H1 (cell line): ENCODE measurements at regions not wholly inside any gene's neighbourhood (a gene's known extent, or its start where the extent isn't known, plus 50 kb on each side); places are given as distances from the start of the nearest gene placed in this dataset.

Experiments used
- CTCF ChIA-PET: fragments of 300-600 bp; sonication (Branson Sonifier 250); formaldehyde crosslinking; loops from one replicate; lab custom pipeline; 2021; ENCODE audit not compliant: partially characterized antibody; lab: Charles Lee
- POLR2A ChIA-PET: fragments of 300-600 bp; sonication (Branson Sonifier 250); formaldehyde crosslinking; loops from one replicate; lab custom pipeline; 2021; ENCODE audit warnings: inconsistent platforms; ENCODE audit not compliant: partially characterized antibody; lab: Charles Lee
- DNase-seq, 2 experiments: peaks; one replicate each; pipeline versions ENCODE4 v3.0.0 to v3.0.0-alpha.2; 2010 to 2022; ENCODE audit warnings: low spot score in 2 of 2, low read depth in 1 of 2, mixed read lengths in 1 of 2
- FAIRE-seq: peaks from 2 replicates; lab custom pipeline; 2011; peaks lifted over from hg19 to GRCh38; lab: Jason Lieb, UNC
- H2AFZ ChIP-seq: 2 replicates; pipeline ENCODE4 v1.8.1; 2012; ENCODE audit warnings: low read length, inconsistent platforms
- H2AK5ac ChIP-seq: 2 replicates; pipeline ENCODE4 v1.6.1; 2013; ENCODE audit warnings: low read depth, low read length
- H2BK120ac ChIP-seq: replicated peaks from 2 replicates; pipeline ENCODE3; 2013; ENCODE audit warnings: low read depth, low read length, inconsistent platforms
- H2BK12ac ChIP-seq: 2 replicates; pipeline ENCODE4 v1.6.1; 2013; ENCODE audit warnings: low read depth, low read length
- H2BK15ac ChIP-seq: 2 replicates; pipeline ENCODE4 v1.6.1; 2013; ENCODE audit warnings: low read length
- H2BK20ac ChIP-seq: 2 replicates; pipeline ENCODE4 v1.6.1; 2013; ENCODE audit warnings: low read length
- H2BK5ac ChIP-seq: 2 replicates; pipeline ENCODE4 v1.6.1; 2013; ENCODE audit warnings: low read depth, low read length
- H3K14ac ChIP-seq: 2 replicates; pipeline ENCODE4 v1.6.1; 2013; ENCODE audit warnings: inconsistent platforms; ENCODE audit not compliant: insufficient read length
- H3K18ac ChIP-seq: 2 replicates; pipeline ENCODE4 v1.6.1; 2013; ENCODE audit warnings: low read length; ENCODE audit errors: extremely low read depth
- H3K23ac ChIP-seq: 2 replicates; pipeline ENCODE4 v1.6.1; 2013; ENCODE audit warnings: inconsistent platforms; ENCODE audit not compliant: insufficient read length
- H3K23me2 ChIP-seq: 2 replicates; pipeline ENCODE4 v1.6.1; 2013; ENCODE audit warnings: low read depth, low read length
- H3K27ac ChIP-seq: 2 replicates; pipeline ENCODE4 v1.6.1; 2011; ENCODE audit warnings: low read depth, low read length, inconsistent platforms
- H3K27me3 ChIP-seq, 4 experiments: replicated peaks in 1 of 4; 1 replicate in 1 of 4; 2 replicates in 3 of 4; pipeline versions ENCODE4 v1.6.1 to v1.8.1; 2011 to 2013; ENCODE audit warnings: low read length in 3 of 4, mild to moderate bottlenecking in 3 of 4, inconsistent platforms in 2 of 4, mixed read lengths in 2 of 4, moderate library complexity in 1 of 4; ENCODE audit not compliant: control insufficient read depth in 3 of 4, insufficient read depth in 3 of 4; ENCODE audit errors: extremely low read depth in 1 of 4
- H3K36me3 ChIP-seq, 4 experiments: 2 replicates each; pipeline versions ENCODE4 v1.6.1 to v1.8.1; 2011 to 2013; ENCODE audit warnings: mild to moderate bottlenecking in 4 of 4, low read length in 3 of 4, moderate library complexity in 2 of 4, control low read depth in 1 of 4, inconsistent platforms in 1 of 4; ENCODE audit not compliant: insufficient read depth in 4 of 4, control insufficient read depth in 2 of 4
- H3K4ac ChIP-seq: replicated peaks from 2 replicates; pipeline ENCODE3; 2013; ENCODE audit warnings: low read length, low read depth, mixed read lengths, inconsistent platforms; ENCODE audit not compliant: insufficient read length
- H3K4me1 ChIP-seq, 4 experiments: replicated peaks in 1 of 4; 1 replicate in 1 of 4; 2 replicates in 3 of 4; pipeline versions ENCODE4 v1.6.1 to v1.8.1; 2011 to 2013; ENCODE audit warnings: low read length in 3 of 4, inconsistent platforms in 2 of 4, mixed read lengths in 1 of 4; ENCODE audit not compliant: insufficient read depth in 4 of 4, control insufficient read depth in 3 of 4
- H3K4me2 ChIP-seq, 2 experiments: 2 replicates each; pipeline versions ENCODE4 v1.6.1 to v1.8.1; 2011 to 2013; ENCODE audit warnings: low read depth in 2 of 2, low read length in 2 of 2, control low read depth in 1 of 2, inconsistent platforms in 1 of 2, mild to moderate bottlenecking in 1 of 2; ENCODE audit not compliant: insufficient read depth in 1 of 2
- H3K4me3 ChIP-seq, 4 experiments: fragments of 200-600, 300-600 bp in 1 of 4; sonication (generic), shearing (Covaris generic), sonication (Bioruptor Twin) in 1 of 4; 2 replicates each; pipeline versions ENCODE4 v1.5.1 to v1.8.1; 2011 to 2016; ENCODE audit warnings: low read length in 4 of 4, low read depth in 3 of 4, control low read depth in 2 of 4, inconsistent platforms in 2 of 4, mild to moderate bottlenecking in 2 of 4, mixed read lengths in 1 of 4, moderate library complexity in 1 of 4; ENCODE audit not compliant: insufficient read depth in 2 of 4; ENCODE audit errors: extremely low read depth in 1 of 4
- H3K56ac ChIP-seq: replicated peaks from 2 replicates; pipeline ENCODE3; 2013; ENCODE audit warnings: low read depth, mild to moderate bottlenecking, mixed read lengths, low read length, inconsistent platforms; ENCODE audit not compliant: insufficient read length
- H3K79me1 ChIP-seq: 2 replicates; pipeline ENCODE4 v1.6.1; 2013; ENCODE audit warnings: low read depth, low read length, control low read depth
- H3K79me2 ChIP-seq, 2 experiments: 2 replicates each; pipeline versions ENCODE4 v1.6.1 to v1.8.1; 2012 to 2013; ENCODE audit warnings: low read length in 2 of 2, mild to moderate bottlenecking in 2 of 2, inconsistent platforms in 1 of 2; ENCODE audit not compliant: insufficient read depth in 2 of 2, control insufficient read depth in 1 of 2
- H3K9ac ChIP-seq, 4 experiments: replicated peaks in 1 of 4; 1 replicate in 1 of 4; 2 replicates in 3 of 4; pipeline versions ENCODE4 v1.6.1 to v1.8.1; 2011 to 2013; ENCODE audit warnings: low read depth in 3 of 4, low read length in 3 of 4, control low read depth in 2 of 4, mild to moderate bottlenecking in 2 of 4, moderate library complexity in 2 of 4, inconsistent platforms in 1 of 4; ENCODE audit errors: extremely low read depth in 1 of 4
- H3K9me3 ChIP-seq, 2 experiments: 2 replicates each; pipeline versions ENCODE4 v1.6.1 to v1.8.1; 2012 to 2013; ENCODE audit warnings: mild to moderate bottlenecking in 2 of 2, moderate library complexity in 2 of 2, control low read depth in 1 of 2, inconsistent platforms in 1 of 2, low read depth in 1 of 2, low read length in 1 of 2, mixed read lengths in 1 of 2; ENCODE audit not compliant: insufficient read depth in 2 of 2
- H4K20me1 ChIP-seq, 2 experiments: replicated peaks in 1 of 2; 2 replicates each; pipeline versions ENCODE3 to v1.8.1; 2011 to 2013; ENCODE audit warnings: inconsistent platforms in 2 of 2, low read length in 2 of 2, mild to moderate bottlenecking in 1 of 2; ENCODE audit not compliant: insufficient read depth in 2 of 2, control insufficient read depth in 1 of 2
- H4K5ac ChIP-seq: 2 replicates; pipeline ENCODE4 v1.6.1; 2013; ENCODE audit warnings: low read length, low read depth, mixed read lengths, inconsistent platforms; ENCODE audit not compliant: insufficient read length
- H4K8ac ChIP-seq: 2 replicates; pipeline ENCODE4 v1.8.0; 2013; ENCODE audit warnings: mild to moderate bottlenecking, moderate library complexity, low read length, inconsistent platforms; ENCODE audit not compliant: insufficient read depth; ENCODE audit errors: extremely low read depth
- H4K91ac ChIP-seq: replicated peaks from 2 replicates; pipeline ENCODE3; 2013; ENCODE audit warnings: low read length, mixed read lengths, inconsistent platforms; ENCODE audit not compliant: insufficient read length
- ASH2L ChIP-seq: fragments of 200-600, 300-600 bp; sonication (generic); IDR thresholded peaks from one replicate; pipeline ENCODE4 v1.7.1; 2017; ENCODE audit warnings: low read length
- RAD21 ChIP-seq, 2 experiments: IDR thresholded peaks in 1 of 2; conservative IDR thresholded peaks in 1 of 2; 2 replicates each; pipeline ENCODE4 v1.6.1; 2011; ENCODE audit warnings: low read depth in 2 of 2, low read length in 2 of 2, improper control_type of control experiment in 1 of 2, inconsistent platforms in 1 of 2, mild to moderate bottlenecking in 1 of 2, moderate library complexity in 1 of 2
- WGBS, 2 experiments: shearing (Covaris generic) in 1 of 2; methylation state at CpG; one replicate each; pipeline versions ENCODE4 v1.1.6 to v1.1.7; 2013 to 2015; ENCODE audit warnings: low lambda C conversion rate in 2 of 2, mixed read lengths in 2 of 2, inconsistent platforms in 1 of 2, low coverage in 1 of 2, missing lambda C conversion rate in 1 of 2; ENCODE audit not compliant: insufficient replicate concordance in 2 of 2, insufficient coverage in 1 of 2, insufficient read length in 1 of 2; ENCODE audit errors: extremely low coverage in 1 of 2, missing lambda C conversion rate in 1 of 2; 5-methylcytosine and 5-hydroxymethylcytosine counted together

DNA sequence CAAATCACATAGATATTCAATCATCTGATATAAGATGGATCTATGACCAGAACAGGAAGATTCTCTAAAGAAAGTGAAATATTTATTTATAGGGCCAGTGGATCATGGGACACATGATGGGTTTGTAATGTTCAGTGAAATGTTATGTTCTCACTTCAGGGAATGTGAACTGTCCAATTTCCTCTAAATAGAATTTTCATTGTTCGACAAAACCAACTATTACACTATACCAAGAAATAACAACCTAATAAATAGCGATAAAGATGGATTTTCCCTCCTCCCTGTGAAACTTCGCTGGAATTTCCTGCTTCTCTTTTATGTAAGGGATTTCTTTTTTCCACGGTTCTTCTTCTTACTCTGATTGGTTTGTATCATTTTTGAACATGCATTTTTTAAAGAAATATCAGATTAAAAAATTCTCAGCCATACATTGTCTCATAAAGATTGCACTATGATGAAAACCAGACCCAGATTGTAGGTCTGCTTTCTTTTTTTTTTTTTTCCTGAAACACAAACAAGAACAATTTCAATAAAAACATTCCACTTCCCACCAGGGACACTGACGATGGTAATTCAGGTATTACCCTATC, 139.8 kb upstream of the ZEB1 start:
- Histone ChIP-seq H2BK20ac (no peak overlapping the region), H4K8ac (no peak overlapping the region), H3K4me3 (no peak overlapping the region), H3K79me2 (no peaks in the 10 kb centered on the region), H3K14ac (no peak overlapping the region), H2BK120ac (no peak overlapping the region), H2BK15ac (no peak overlapping the region), H3K4ac (no peak overlapping the region), H3K23ac (no peak overlapping the region), H2BK12ac (no peak overlapping the region), H3K4me1 (no peaks in the 10 kb centered on the region), H2AK5ac (no peak overlapping the region), H3K79me1 (no peaks in the 10 kb centered on the region), H2BK5ac (no peak overlapping the region), H3K23me2 (no peaks in the 10 kb centered on the region), H3K4me2 (no peak overlapping the region), H4K91ac (no peak overlapping the region), H4K5ac (no peak overlapping the region), H3K9ac (no peak overlapping the region), H3K27me3 (no peaks in the 10 kb centered on the region), H3K18ac (no peak overlapping the region), H3K36me3 (no peaks in the 10 kb centered on the region), H4K20me1 (no peaks in the 10 kb centered on the region), H3K9me3 (peaks cover 0 to 7% of the 10 kb centered on the region in 2 experiments; a peak in 1 of 4 replicates), H2AFZ (no peak overlapping the region), H3K56ac (no peak overlapping the region), H3K27ac (no peak overlapping the region)
- FAIRE-seq (no peak), DNase-seq (no peak)
- 93% methylated on average over 5 of the region's 5 CpGs; no CpG with 5 or more reads in 1 of the 2 experiments for WGBS, 2 experiments
- CTCF ChIA-PET: interaction anchor here (1.1 kb wide), 1 partner anchor 294 kb away, joined by 3 read pairs; no protein-coding TSS in a partner anchor
- POLR2A ChIA-PET: no interaction called here
- TF ChIP-seq RAD21 (IDR thresholded peaks at IDR 0.05 in 1 of 2, conservative IDR thresholded peaks at IDR 0.05 in 1 of 2; ENCODE audit: low read depth in 2 of 2, low read length in 2 of 2) (no peak), ASH2L (no peak)
